ENCODE measurements at regions not wholly inside any gene's neighbourhood (a gene's known extent, or its start where the extent isn't known, plus 50 kb on each side); places are given as distances from the start of the nearest gene placed in this dataset.

GRCh38 chr6:19087897-19088296, 700.7 kb downstream of the RNF144B start:
- ATAC-seq (no peak), DNase-seq (no peak)
- TF ChIP-seq, protein P1, sequence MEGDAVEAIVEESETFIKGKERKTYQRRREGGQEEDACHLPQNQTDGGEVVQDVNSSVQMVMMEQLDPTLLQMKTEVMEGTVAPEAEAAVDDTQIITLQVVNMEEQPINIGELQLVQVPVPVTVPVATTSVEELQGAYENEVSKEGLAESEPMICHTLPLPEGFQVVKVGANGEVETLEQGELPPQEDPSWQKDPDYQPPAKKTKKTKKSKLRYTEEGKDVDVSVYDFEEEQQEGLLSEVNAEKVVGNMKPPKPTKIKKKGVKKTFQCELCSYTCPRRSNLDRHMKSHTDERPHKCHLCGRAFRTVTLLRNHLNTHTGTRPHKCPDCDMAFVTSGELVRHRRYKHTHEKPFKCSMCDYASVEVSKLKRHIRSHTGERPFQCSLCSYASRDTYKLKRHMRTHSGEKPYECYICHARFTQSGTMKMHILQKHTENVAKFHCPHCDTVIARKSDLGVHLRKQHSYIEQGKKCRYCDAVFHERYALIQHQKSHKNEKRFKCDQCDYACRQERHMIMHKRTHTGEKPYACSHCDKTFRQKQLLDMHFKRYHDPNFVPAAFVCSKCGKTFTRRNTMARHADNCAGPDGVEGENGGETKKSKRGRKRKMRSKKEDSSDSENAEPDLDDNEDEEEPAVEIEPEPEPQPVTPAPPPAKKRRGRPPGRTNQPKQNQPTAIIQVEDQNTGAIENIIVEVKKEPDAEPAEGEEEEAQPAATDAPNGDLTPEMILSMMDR (IDR thresholded peaks at IDR 0.05) = no peak
- intact Hi-C loops (cut with DNase I, micrococcal nuclease) = no loop called here
- Histone ChIP-seq H3K4me1 (ENCODE audit: low read depth) (no peaks in the 10 kb centered on the region), H3K4me3 (no peak overlapping the region), H3K9me3 (no peaks in the 10 kb centered on the region), H3K36me3 (ENCODE audit: low read depth) (no peaks in the 10 kb centered on the region)

- ATAC-seq = no peak
- TF ChIP-seq, protein P1 (IDR thresholded peaks at IDR 0.05) = no peak
- intact Hi-C loops (cut with DNase I, micrococcal nuclease) = no loop called here
These were observed 713.6 kb downstream of the RNF144B start for GRCh38 chr6:19100752-19101151.

DNA sequence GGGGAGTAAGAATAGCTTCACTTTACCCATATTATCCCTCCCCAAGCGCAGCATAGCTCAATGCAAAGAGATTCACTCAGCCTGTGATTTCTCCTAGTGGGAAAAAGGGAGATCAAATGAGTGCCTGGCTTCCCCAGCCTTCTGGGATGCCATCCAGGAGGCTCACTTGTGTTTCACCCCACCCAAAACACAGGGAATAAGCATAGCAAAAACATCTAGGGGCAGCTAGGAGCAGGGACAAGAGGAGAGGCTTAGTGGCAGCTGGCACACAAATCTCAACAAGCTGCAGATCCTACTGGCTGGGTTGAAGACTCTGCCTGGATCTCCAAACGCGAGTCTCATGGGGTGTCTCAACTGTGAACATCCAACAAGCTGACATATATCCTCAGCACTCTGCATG, 715.8 kb downstream of the RNF144B start:
- Histone ChIP-seq H3K36me3 (ENCODE audit: low read depth) (no peaks in the 10 kb centered on the region), H3K4me1 (ENCODE audit: low read depth) (no peaks in the 10 kb centered on the region), H3K9me3 (peaks cover 13% of the 10 kb centered on the region), H3K4me3 (no peak overlapping the region)
- ATAC-seq (no peak), DNase-seq (no peak)
- intact Hi-C loops (cut with DNase I, micrococcal nuclease) = no loop called here
- TF ChIP-seq, protein P1 (IDR thresholded peaks at IDR 0.05) = no peak

More at GRCh38 chr6:19100752-19101151, 713.6 kb downstream of the RNF144B start:
- Histone ChIP-seq H3K36me3 (ENCODE audit: low read depth) (no peaks in the 10 kb centered on the region), H3K4me1 (ENCODE audit: low read depth) (no peaks in the 10 kb centered on the region), H3K4me3 (no peak overlapping the region), H3K9me3 (peaks cover 2% of the 10 kb centered on the region)
- DNase-seq = no peak

DNA sequence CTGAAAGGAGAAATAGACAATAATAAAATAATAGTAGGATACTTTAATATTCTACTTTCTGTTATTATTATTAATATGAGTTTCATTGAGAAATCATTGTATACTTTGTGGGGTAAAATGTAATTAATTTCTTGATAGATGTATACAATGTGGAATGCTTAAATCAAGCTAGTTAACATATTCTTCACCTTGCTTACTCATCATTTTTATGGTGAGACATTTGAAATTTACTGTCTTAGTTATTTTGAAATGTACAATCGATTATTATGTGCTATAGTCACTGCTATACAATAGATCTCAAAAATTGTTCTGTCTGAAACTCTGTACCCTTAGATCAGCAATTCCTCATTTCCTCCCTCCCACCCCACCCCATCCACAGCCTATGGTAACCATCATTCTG, 720.3 kb downstream of the RNF144B start:
- no peak for DNase-seq
- Histone ChIP-seq H3K9me3 (peaks cover 13% of the 10 kb centered on the region), H3K4me3 (no peak overlapping the region), H3K36me3 (ENCODE audit: low read depth) (no peaks in the 10 kb centered on the region), H3K4me1 (ENCODE audit: low read depth) (no peaks in the 10 kb centered on the region)
- intact Hi-C loops (cut with DNase I, micrococcal nuclease) = no loop called here
- ATAC-seq = no peak
- TF ChIP-seq, protein P1 (IDR thresholded peaks at IDR 0.05) = no peak

- TF ChIP-seq, protein P1 (IDR thresholded peaks at IDR 0.05) = no peak
- no peaks in the 10 kb centered on the region for H3K9me3 ChIP-seq
- no peaks in the 10 kb centered on the region for H3K4me1 ChIP-seq (ENCODE audit: low read depth)
- H3K36me3 ChIP-seq (ENCODE audit: low read depth) = no peaks in the 10 kb centered on the region
- no peak for DNase-seq
- H3K4me3 ChIP-seq = no peak overlapping the region
- ATAC-seq = no peak
- intact Hi-C loops (cut with DNase I, micrococcal nuclease) = no loop called here
These were observed 715.6 kb upstream of the ID4 start for GRCh38 chr6:19121521-19121920.

DNA sequence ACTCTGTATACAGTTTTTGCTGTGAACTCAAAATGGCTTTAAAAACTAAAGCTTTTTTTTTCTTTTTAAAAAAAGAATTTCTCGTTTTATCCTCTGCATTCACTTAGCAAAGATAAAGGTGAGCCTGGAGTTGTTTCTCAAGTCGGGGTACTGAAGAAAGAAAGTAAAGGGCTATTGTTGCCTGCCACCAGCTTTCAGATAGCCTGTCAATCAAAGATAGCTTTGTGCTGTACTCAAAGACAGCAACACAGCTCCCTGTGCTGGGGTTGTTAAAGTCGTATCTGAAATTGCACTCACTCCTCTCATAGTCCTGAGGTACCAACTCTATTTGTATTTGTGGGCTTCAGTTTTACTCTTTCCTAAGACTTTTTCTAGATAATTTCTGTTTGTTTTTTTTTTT, 710.1 kb upstream of the ID4 start:
- Histone ChIP-seq H3K4me3 (no peak overlapping the region), H3K9me3 (no peaks in the 10 kb centered on the region), H3K36me3 (ENCODE audit: low read depth) (no peaks in the 10 kb centered on the region), H3K4me1 (ENCODE audit: low read depth) (no peaks in the 10 kb centered on the region)
- ATAC-seq (no peak), DNase-seq (no peak)
- TF ChIP-seq, protein P1 (IDR thresholded peaks at IDR 0.05) = no peak
- intact Hi-C loops (cut with DNase I, micrococcal nuclease) = no loop called here
